SK-N-SH treated with all-trans-retinoic acid at 6 μM for 48 hours (cell line): ENCODE measurements at regions not wholly inside any gene's neighbourhood (a gene's known extent, or its start where the extent isn't known, plus 50 kb on each side); places are given as distances from the start of the nearest gene placed in this dataset.

ENCODE experiments used
- ATAC-seq: fragments of 200-7000 bp; cut with Tn5 transposase; 3 replicates; pipeline ENCODE4 v1.9.1; 2020; ENCODE audit warnings: mild to moderate bottlenecking, moderate library complexity
- ARNTL ChIP-seq: fragments of 450-650 bp; formaldehyde crosslinking; IDR thresholded peaks from 2 replicates; pipeline ENCODE4 v1.5.0; 2020; ENCODE audit warnings: low read depth, mild to moderate bottlenecking, moderate library complexity, borderline replicate concordance
- CREB5 ChIP-seq: fragments of 250-450 bp; sonication (Bioruptor Pico); IDR thresholded peaks from 2 replicates; pipeline ENCODE4 v1.5.1; 2020; ENCODE audit warnings: low read depth, mild to moderate bottlenecking, moderate library complexity
- CSRNP3 ChIP-seq: fragments of 250-450 bp; sonication (Bioruptor Pico); IDR thresholded peaks from 2 replicates; pipeline ENCODE4 v1.5.1; 2021; ENCODE audit warnings: mild to moderate bottlenecking, moderate library complexity
- ESRRG ChIP-seq: fragments of 250-450 bp; sonication (Bioruptor Pico); IDR thresholded peaks from 2 replicates; pipeline ENCODE4 v1.6.1; 2021; ENCODE audit warnings: mild to moderate bottlenecking
- GLIS3 ChIP-seq: fragments of 250-450 bp; sonication (Bioruptor Pico); IDR thresholded peaks from 2 replicates; pipeline ENCODE4 v1.5.0; 2020; ENCODE audit warnings: mild to moderate bottlenecking, moderate library complexity
- ISL1 ChIP-seq: fragments of 250-450 bp; sonication (Bioruptor Pico); IDR thresholded peaks from 2 replicates; pipeline ENCODE4 v2.1.2; 2022; ENCODE audit warnings: mild to moderate bottlenecking, moderate library complexity
- PATZ1 ChIP-seq: fragments of 250-450 bp; sonication (Bioruptor Pico); IDR thresholded peaks from 2 replicates; pipeline ENCODE4 v1.8.0; 2020; ENCODE audit warnings: mild to moderate bottlenecking, moderate library complexity, borderline replicate concordance
- POU6F1 ChIP-seq: fragments of 250-450 bp; sonication (Bioruptor Pico); IDR thresholded peaks from 2 replicates; pipeline ENCODE4 v1.8.0; 2021; ENCODE audit warnings: low read depth, mild to moderate bottlenecking, moderate library complexity, borderline replicate concordance
- PPARA ChIP-seq: fragments of 250-450 bp; sonication (Bioruptor Pico); IDR thresholded peaks from 2 replicates; pipeline ENCODE4 v1.5.0; 2020; ENCODE audit warnings: mild to moderate bottlenecking, borderline replicate concordance
- RARB ChIP-seq: fragments of 250-450 bp; sonication (Bioruptor Pico); IDR thresholded peaks from 2 replicates; pipeline ENCODE4 v1.8.0; 2021; ENCODE audit warnings: mild to moderate bottlenecking, moderate library complexity
- SNAI2 ChIP-seq: fragments of 250-450 bp; sonication (Bioruptor Pico); IDR thresholded peaks from 2 replicates; pipeline ENCODE4 v1.5.0; 2020; ENCODE audit warnings: mild to moderate bottlenecking, moderate library complexity
- TCF4 ChIP-seq: fragments of 250-450 bp; sonication (Bioruptor Pico); IDR thresholded peaks from 2 replicates; pipeline ENCODE4 v1.8.0; 2021; ENCODE audit warnings: mild to moderate bottlenecking, moderate library complexity, borderline replicate concordance
- TOX ChIP-seq: fragments of 250-450 bp; sonication (Bioruptor Pico); IDR thresholded peaks from 2 replicates; pipeline ENCODE4 v1.8.0; 2021; ENCODE audit warnings: mild to moderate bottlenecking, moderate library complexity, borderline replicate concordance
- TSHZ2 ChIP-seq: fragments of 250-450 bp; sonication (Bioruptor Pico); IDR thresholded peaks from 2 replicates; pipeline ENCODE4 v1.5.0; 2020; ENCODE audit warnings: mild to moderate bottlenecking, moderate library complexity
- ZC3H10 ChIP-seq: fragments of 250-450 bp; sonication (Bioruptor Pico); IDR thresholded peaks from 2 replicates; pipeline ENCODE4 v1.5.1; 2021; ENCODE audit warnings: mild to moderate bottlenecking, moderate library complexity
- ZFP3 ChIP-seq: fragments of 250-450 bp; sonication (Bioruptor Pico); IDR thresholded peaks from 2 replicates; pipeline ENCODE4 v1.5.0; 2020; ENCODE audit warnings: mild to moderate bottlenecking, moderate library complexity
- ZFP30 ChIP-seq: fragments of 450-650 bp; formaldehyde crosslinking; IDR thresholded peaks from 2 replicates; pipeline ENCODE4 v1.5.0; 2022; ENCODE audit warnings: mild to moderate bottlenecking, moderate library complexity
- ZNF565 ChIP-seq: fragments of 450-650 bp; formaldehyde crosslinking; conservative IDR thresholded peaks from 2 replicates; pipeline ENCODE4 v1.5.0; 2020; ENCODE audit warnings: low read depth, mild to moderate bottlenecking, moderate library complexity
- ZNF70 ChIP-seq: fragments of 450-650 bp; formaldehyde crosslinking; IDR thresholded peaks from 2 replicates; pipeline ENCODE4 v1.5.0; 2020; ENCODE audit warnings: mild to moderate bottlenecking, moderate library complexity
- ZNF8 ChIP-seq: fragments of 450-650 bp; formaldehyde crosslinking; IDR thresholded peaks from 2 replicates; pipeline ENCODE4 v1.5.0; 2020; ENCODE audit warnings: mild to moderate bottlenecking, moderate library complexity

- no peak for TF ChIP-seq PATZ1 (CRISPR knock-in tag)
- no peak for TF ChIP-seq ISL1 (CRISPR knock-in tag)
- no peak for TF ChIP-seq ARNTL
- no peak for TF ChIP-seq ZNF70 (CRISPR knock-in tag)
- no peak for TF ChIP-seq TSHZ2 (CRISPR knock-in tag)
- TF ChIP-seq GLIS3 (CRISPR knock-in tag), result no peak
- TF ChIP-seq SNAI2, result no peak
Measured at GRCh38 chr3:34399401-34399800, 601.0 kb downstream of the PDCD6IP start (continued).

GRCh38 chr3:34405159-34405558 lies 606.7 kb downstream of the PDCD6IP start:
- no peak for ATAC-seq
- TF ChIP-seq PATZ1 (CRISPR knock-in tag), result no peak
- no peak for TF ChIP-seq RARB
- no peak for TF ChIP-seq ARNTL
- TF ChIP-seq TSHZ2 (CRISPR knock-in tag), result no peak
- no peak for TF ChIP-seq ISL1 (CRISPR knock-in tag)
- TF ChIP-seq PPARA (CRISPR knock-in tag), result no peak
- no peak for TF ChIP-seq ZNF8 (CRISPR knock-in tag)
- no peak for TF ChIP-seq ZFP30 (CRISPR knock-in tag)

GRCh38 chr3:34407281-34407680 lies 608.9 kb downstream of the PDCD6IP start:
- ATAC-seq, result no peak
- TF ChIP-seq ZNF8 (CRISPR knock-in tag) (no peak), GLIS3 (CRISPR knock-in tag) (no peak), CREB5 (no peak), PPARA (CRISPR knock-in tag) (no peak), ZNF565 (no peak), TCF4 (CRISPR knock-in tag) (no peak), ZNF70 (CRISPR knock-in tag) (no peak), ESRRG (CRISPR knock-in tag) (no peak), RARB (no peak), CSRNP3 (CRISPR knock-in tag) (no peak), PATZ1 (CRISPR knock-in tag) (no peak), ARNTL (no peak), ZFP3 (CRISPR knock-in tag) (no peak), TOX (no peak), ZC3H10 (no peak), POU6F1 (no peak)
- TF ChIP-seq, all 23 proteins: peak for 0
